ENCODE measurements at regions not wholly inside any gene's neighbourhood (a gene's known extent, or its start where the extent isn't known, plus 50 kb on each side); places are given as distances from the start of the nearest gene placed in this dataset.

GRCh38 chr6:109236115-109237076, 141.1 kb downstream of the CEP57L1 start (continued):
- TF ChIP-seq NR0B1 (IDR thresholded peaks at IDR 0.05; ENCODE audit: partially characterized antibody) (no peak), ZNF740 (CRISPR knock-in tag; IDR thresholded peaks at IDR 0.05) (peak; percentile 71; the same call in 1 of the 2 replicates), ZNF740 (tag; IDR thresholded peaks at IDR 0.05) (no peak), MYC (IDR thresholded peaks at IDR 0.05; ENCODE audit: low read depth, low read length) (peak; percentile 77), MYC (CRISPR knock-in tag; IDR thresholded peaks at IDR 0.05; ENCODE audit: borderline replicate concordance, low read depth) (no peak), FOXA1 (IDR thresholded peaks at IDR 0.05; ENCODE audit: borderline replicate concordance) (no peak), UBTF (IDR thresholded peaks at IDR 0.05; ENCODE audit: borderline replicate concordance in 1 of 2, low read depth in 2 of 2, low read length in 2 of 2) (0 out of 4 replicates have a peak, but pooled peaks of 1 of the 2 experiments have one; percentile 21), USF1 (CRISPR knock-in tag; IDR thresholded peaks at IDR 0.05) (peak; percentile 25; the same call in 1 of the 2 replicates), ZNF197 (CRISPR knock-in tag; IDR thresholded peaks at IDR 0.05; ENCODE audit: low read depth) (0 out of 2 replicates have a peak, but pooled peaks have one; percentile 27), FOXA3 (CRISPR knock-in tag; conservative IDR thresholded peaks at IDR 0.05 in 1 of 2, IDR thresholded peaks at IDR 0.05 in 1 of 2) (peak; percentile 12 to 78; a peak in 2 of 4 replicates), TCF7 (IDR thresholded peaks at IDR 0.05; ENCODE audit: borderline replicate concordance) (no peak), ZFP30 (CRISPR knock-in tag; IDR thresholded peaks at IDR 0.05; ENCODE audit: borderline replicate concordance) (no peak), BRCA1 (IDR thresholded peaks at IDR 0.05) (no peak), BRCA1 (CRISPR knock-in tag; IDR thresholded peaks at IDR 0.05) (no peak), RNF2 (IDR thresholded peaks at IDR 0.05) (0 out of 2 replicates have a peak, but pooled peaks have one; percentile 32), NFRKB (IDR thresholded peaks at IDR 0.05; ENCODE audit: low read depth) (peak; percentile 73), CXXC5 (CRISPR knock-in tag; IDR thresholded peaks at IDR 0.05) (peak; percentile 59)

Data from K562 (cell line).